ENCODE measurements at regions not wholly inside any gene's neighbourhood (a gene's known extent, or its start where the extent isn't known, plus 50 kb on each side); places are given as distances from the start of the nearest gene placed in this dataset.

GRCh38 chrX:9135901-9136510, 102.1 kb upstream of the FAM9B start (continued):
- no peak for TF ChIP-seq SIN3A (conservative IDR thresholded peaks at IDR 0.05 in 1 of 2, IDR thresholded peaks at IDR 0.05 in 1 of 2; ENCODE audit: low read depth in 1 of 2, low read length in 2 of 2)
